ENCODE measurements at regions not wholly inside any gene's neighbourhood (a gene's known extent, or its start where the extent isn't known, plus 50 kb on each side); places are given as distances from the start of the nearest gene placed in this dataset.

DNA sequence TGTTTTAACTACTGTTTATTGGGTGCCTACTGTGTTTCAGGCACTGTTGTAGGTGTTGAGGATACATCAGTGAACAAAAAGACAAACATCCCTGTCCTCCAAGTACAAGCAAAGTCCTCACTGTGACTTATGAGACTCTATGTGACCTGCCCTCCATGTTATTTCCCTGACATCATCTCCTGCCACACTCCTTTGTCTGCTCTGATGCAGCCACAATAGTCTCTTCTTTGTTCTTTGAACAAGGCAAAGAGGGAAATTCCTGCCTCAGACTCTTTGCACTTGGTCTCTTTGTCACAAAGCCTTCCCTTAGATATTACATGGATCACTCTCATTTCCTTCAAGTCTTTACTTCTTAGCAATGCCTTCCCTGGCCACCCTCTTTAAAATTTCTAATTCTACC is 240.1 kb upstream of the SRRM4 start:
- TF ChIP-seq, protein P1, sequence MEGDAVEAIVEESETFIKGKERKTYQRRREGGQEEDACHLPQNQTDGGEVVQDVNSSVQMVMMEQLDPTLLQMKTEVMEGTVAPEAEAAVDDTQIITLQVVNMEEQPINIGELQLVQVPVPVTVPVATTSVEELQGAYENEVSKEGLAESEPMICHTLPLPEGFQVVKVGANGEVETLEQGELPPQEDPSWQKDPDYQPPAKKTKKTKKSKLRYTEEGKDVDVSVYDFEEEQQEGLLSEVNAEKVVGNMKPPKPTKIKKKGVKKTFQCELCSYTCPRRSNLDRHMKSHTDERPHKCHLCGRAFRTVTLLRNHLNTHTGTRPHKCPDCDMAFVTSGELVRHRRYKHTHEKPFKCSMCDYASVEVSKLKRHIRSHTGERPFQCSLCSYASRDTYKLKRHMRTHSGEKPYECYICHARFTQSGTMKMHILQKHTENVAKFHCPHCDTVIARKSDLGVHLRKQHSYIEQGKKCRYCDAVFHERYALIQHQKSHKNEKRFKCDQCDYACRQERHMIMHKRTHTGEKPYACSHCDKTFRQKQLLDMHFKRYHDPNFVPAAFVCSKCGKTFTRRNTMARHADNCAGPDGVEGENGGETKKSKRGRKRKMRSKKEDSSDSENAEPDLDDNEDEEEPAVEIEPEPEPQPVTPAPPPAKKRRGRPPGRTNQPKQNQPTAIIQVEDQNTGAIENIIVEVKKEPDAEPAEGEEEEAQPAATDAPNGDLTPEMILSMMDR (conservative IDR thresholded peaks at IDR 0.05 in 1 of 2, IDR thresholded peaks at IDR 0.05 in 1 of 2; ENCODE audit: low read depth in 1 of 2, low read length in 2 of 2), result no peak
- no peak for TF ChIP-seq EZH2 (IDR thresholded peaks at IDR 0.05; ENCODE audit: low read length, missing control alignments)
